HG03175 (cell line): ENCODE measurements at regions not wholly inside any gene's neighbourhood (a gene's known extent, or its start where the extent isn't known, plus 50 kb on each side); places are given as distances from the start of the nearest gene placed in this dataset.

Experiments
- ATAC-seq: cut with Tn5 transposase; IDR thresholded peaks from one replicate; pipeline ENCODE4 v1.9.1; 2021; ENCODE audit warnings: mild to moderate bottlenecking, moderate library complexity; ENCODE audit not compliant: unreplicated experiment

GRCh38 chr1:106768501-106768900, 288.0 kb upstream of the PRMT6 start:
- ATAC-seq: no peak

- no peak for ATAC-seq
Measured at GRCh38 chr1:106773206-106773605, 283.3 kb upstream of the PRMT6 start.

GRCh38 chr1:106780066-106780465, 276.4 kb upstream of the PRMT6 start:
- no peak for ATAC-seq

GRCh38 chr1:106780806-106781569, 275.5 kb upstream of the PRMT6 start:
- no peak for ATAC-seq

- no peak for ATAC-seq
Measured at GRCh38 chr1:106785176-106785575, 271.3 kb upstream of the PRMT6 start.

GRCh38 chr1:106787520-106787919, 269.0 kb upstream of the PRMT6 start:
- no peak for ATAC-seq

GRCh38 chr1:106789686-106790085, 266.8 kb upstream of the PRMT6 start:
- no peak for ATAC-seq

- ATAC-seq: no peak
Measured at GRCh38 chr1:106791041-106791440, 265.4 kb upstream of the PRMT6 start.

GRCh38 chr1:106793651-106794050, 262.8 kb upstream of the PRMT6 start:
- no peak for ATAC-seq

GRCh38 chr1:106798991-106799390, 257.5 kb upstream of the PRMT6 start:
- no peak for ATAC-seq

- no peak for ATAC-seq
Measured at GRCh38 chr1:106802181-106802580, 254.3 kb upstream of the PRMT6 start.

GRCh38 chr1:106814418-106814817, 242.1 kb upstream of the PRMT6 start:
- ATAC-seq: no peak

- no peak for ATAC-seq
Measured at GRCh38 chr1:106817575-106817974, 238.9 kb upstream of the PRMT6 start.

- no peak for ATAC-seq
Measured at GRCh38 chr1:106831511-106831910, 225.0 kb upstream of the PRMT6 start.

- peak; percentile 87 for ATAC-seq
Measured at GRCh38 chr1:106836708-106837107, 219.8 kb upstream of the PRMT6 start.

GRCh38 chr1:106843518-106843917, 213.0 kb upstream of the PRMT6 start:
- ATAC-seq: no peak

- ATAC-seq: peak; percentile 99
Measured at GRCh38 chr1:106846656-106847055, 209.8 kb upstream of the PRMT6 start.

- no peak for ATAC-seq
Measured at GRCh38 chr1:106861110-106861509, 195.4 kb upstream of the PRMT6 start.

GRCh38 chr1:106868828-106869227, 187.6 kb upstream of the PRMT6 start:
- no peak for ATAC-seq

- peak; percentile 60 for ATAC-seq
Measured at GRCh38 chr1:106875622-106876021, 180.9 kb upstream of the PRMT6 start.

- no peak for ATAC-seq
Measured at GRCh38 chr1:106876384-106876783, 180.1 kb upstream of the PRMT6 start.

GRCh38 chr1:106879538-106879937, 176.9 kb upstream of the PRMT6 start:
- ATAC-seq: no peak

- no peak for ATAC-seq
Measured at GRCh38 chr1:106880226-106880625, 176.2 kb upstream of the PRMT6 start.
